ENCODE measurements at regions not wholly inside any gene's neighbourhood (a gene's known extent, or its start where the extent isn't known, plus 50 kb on each side); places are given as distances from the start of the nearest gene placed in this dataset.

DNA sequence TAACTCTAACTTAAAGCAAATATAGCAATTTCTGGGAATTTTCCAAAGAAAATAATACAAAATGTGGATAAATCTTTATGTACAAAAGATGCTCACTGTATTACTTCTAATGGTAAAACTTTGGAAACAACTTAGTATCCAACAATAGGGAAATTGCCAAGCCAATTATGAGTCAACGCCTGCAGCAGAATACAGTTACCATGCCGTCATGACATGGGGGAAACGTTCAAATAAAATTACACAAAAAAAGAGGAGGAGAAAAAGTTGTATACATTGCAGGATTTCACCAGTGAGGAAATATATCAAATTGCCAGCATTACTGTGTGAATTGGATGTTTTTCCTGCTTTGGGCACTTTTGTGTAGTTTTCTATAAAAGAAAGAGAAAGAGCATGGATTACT, 469.6 kb downstream of the SOX9 start:
- Histone ChIP-seq H2AFZ (ENCODE audit: low read depth, low read length) (no peak overlapping the region), H3K9me1 (replicated peaks; ENCODE audit: control insufficient read depth, extremely low read depth, insufficient read depth, low read length) (no peaks in the 10 kb centered on the region), H3K36me3 (ENCODE audit: control insufficient read depth in 2 of 2, extremely low read depth in 1 of 2, insufficient read depth in 2 of 2, low read length in 2 of 2) (no peaks in the 10 kb centered on the region), H3K4me2 (ENCODE audit: insufficient read depth, low read length) (no peak overlapping the region), H3K27me3 (ENCODE audit: control insufficient read depth in 2 of 2, insufficient read depth in 2 of 2, low read length in 2 of 2) (peaks cover 7 to 10% of the 10 kb centered on the region in 2 experiments), H3K27ac (ENCODE audit: insufficient read depth, low read depth, low read length) (no peak overlapping the region), H3K4me1 (ENCODE audit: control insufficient read depth, extremely low read depth, insufficient read depth, low read length) (peaks cover 4% of the 10 kb centered on the region), H3K79me2 (ENCODE audit: control insufficient read depth, insufficient read depth, low read length) (no peaks in the 10 kb centered on the region), H3K9me3 (replicated peaks; ENCODE audit: control insufficient read depth, insufficient read depth, low read length) (no peaks in the 10 kb centered on the region), H4K20me1 (replicated peaks; ENCODE audit: control insufficient read depth, extremely low read depth, insufficient read depth, low read length) (no peaks in the 10 kb centered on the region), H3K9ac (replicated peaks; ENCODE audit: extremely low read depth, insufficient read depth, low read length) (no peak overlapping the region), H3K4me3 (replicated peaks in 1 of 3; ENCODE audit: insufficient read depth in 1 of 3, low read depth in 1 of 3, low read length in 3 of 3) (no peak overlapping the region)
- intact Hi-C loops (cut with micrococcal nuclease) (no loop called here), dilution Hi-C loops (cut with MboI; ENCODE audit: extremely low pct_ligation_motif_present, low sequenced_read_pairs) (no loop called here)
- TF ChIP-seq FOS (IDR thresholded peaks at IDR 0.05; ENCODE audit: borderline replicate concordance, insufficient read depth, low read length) (no peak), POLR2A (IDR thresholded peaks at IDR 0.05; ENCODE audit: low read depth, low read length) (no peak)
- TF ChIP-seq, protein P1, sequence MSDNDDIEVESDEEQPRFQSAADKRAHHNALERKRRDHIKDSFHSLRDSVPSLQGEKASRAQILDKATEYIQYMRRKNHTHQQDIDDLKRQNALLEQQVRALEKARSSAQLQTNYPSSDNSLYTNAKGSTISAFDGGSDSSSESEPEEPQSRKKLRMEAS (IDR thresholded peaks at IDR 0.05; ENCODE audit: insufficient read depth, insufficient read length): no peak
- TF ChIP-seq, protein P2, sequence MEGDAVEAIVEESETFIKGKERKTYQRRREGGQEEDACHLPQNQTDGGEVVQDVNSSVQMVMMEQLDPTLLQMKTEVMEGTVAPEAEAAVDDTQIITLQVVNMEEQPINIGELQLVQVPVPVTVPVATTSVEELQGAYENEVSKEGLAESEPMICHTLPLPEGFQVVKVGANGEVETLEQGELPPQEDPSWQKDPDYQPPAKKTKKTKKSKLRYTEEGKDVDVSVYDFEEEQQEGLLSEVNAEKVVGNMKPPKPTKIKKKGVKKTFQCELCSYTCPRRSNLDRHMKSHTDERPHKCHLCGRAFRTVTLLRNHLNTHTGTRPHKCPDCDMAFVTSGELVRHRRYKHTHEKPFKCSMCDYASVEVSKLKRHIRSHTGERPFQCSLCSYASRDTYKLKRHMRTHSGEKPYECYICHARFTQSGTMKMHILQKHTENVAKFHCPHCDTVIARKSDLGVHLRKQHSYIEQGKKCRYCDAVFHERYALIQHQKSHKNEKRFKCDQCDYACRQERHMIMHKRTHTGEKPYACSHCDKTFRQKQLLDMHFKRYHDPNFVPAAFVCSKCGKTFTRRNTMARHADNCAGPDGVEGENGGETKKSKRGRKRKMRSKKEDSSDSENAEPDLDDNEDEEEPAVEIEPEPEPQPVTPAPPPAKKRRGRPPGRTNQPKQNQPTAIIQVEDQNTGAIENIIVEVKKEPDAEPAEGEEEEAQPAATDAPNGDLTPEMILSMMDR (IDR thresholded peaks at IDR 0.05; ENCODE audit: extremely low read depth in 1 of 2, insufficient read depth in 1 of 2, low read depth in 1 of 2, low read length in 2 of 2): no peak
- CTCF ChIA-PET: no interaction called here
- BruUV-seq (replicated peaks): no TSS peak
- POLR2A ChIA-PET: no interaction called here
- DNase-seq (ENCODE audit: low read depth, low spot score) (no peak), FAIRE-seq (no peak)

DNA sequence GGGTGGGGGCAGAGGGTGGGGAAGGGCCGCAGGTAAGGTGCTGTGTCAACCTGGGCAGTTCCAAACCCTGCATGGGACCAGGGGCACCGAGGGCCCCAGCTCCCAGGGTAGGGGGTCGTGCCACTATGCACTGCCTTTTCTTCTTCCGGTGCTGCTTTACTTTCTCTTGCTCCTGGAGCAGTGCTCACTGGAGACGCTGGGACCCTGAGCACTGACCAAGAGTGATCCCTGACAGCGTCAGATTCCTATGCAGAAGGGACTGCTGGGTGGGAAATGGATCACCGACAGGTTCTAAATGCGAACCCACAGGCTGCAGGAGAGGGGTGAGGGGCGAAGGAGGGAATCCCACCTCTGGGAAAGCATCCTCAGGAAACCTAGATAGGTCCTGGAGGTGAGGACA, 470.1 kb downstream of the SOX9 start:
- no peak overlapping the region for H3K27ac ChIP-seq (ENCODE audit: insufficient read depth, low read depth, low read length)
- dilution Hi-C loops (cut with MboI; ENCODE audit: extremely low pct_ligation_motif_present, low sequenced_read_pairs): no loop called here

More for the DNA sequence above, 470.1 kb downstream of the SOX9 start:
- Histone ChIP-seq H3K79me2 (ENCODE audit: control insufficient read depth, insufficient read depth, low read length) (no peaks in the 10 kb centered on the region), H3K9me1 (replicated peaks; ENCODE audit: control insufficient read depth, extremely low read depth, insufficient read depth, low read length) (no peaks in the 10 kb centered on the region), H3K4me3 (replicated peaks in 1 of 3; ENCODE audit: insufficient read depth in 1 of 3, low read depth in 1 of 3, low read length in 3 of 3) (no peak overlapping the region), H3K4me2 (ENCODE audit: insufficient read depth, low read length) (no peak overlapping the region), H3K9ac (replicated peaks; ENCODE audit: extremely low read depth, insufficient read depth, low read length) (no peak overlapping the region), H3K9me3 (replicated peaks; ENCODE audit: control insufficient read depth, insufficient read depth, low read length) (no peaks in the 10 kb centered on the region), H3K36me3 (ENCODE audit: control insufficient read depth in 2 of 2, extremely low read depth in 1 of 2, insufficient read depth in 2 of 2, low read length in 2 of 2) (no peaks in the 10 kb centered on the region), H4K20me1 (replicated peaks; ENCODE audit: control insufficient read depth, extremely low read depth, insufficient read depth, low read length) (no peaks in the 10 kb centered on the region), H3K4me1 (ENCODE audit: control insufficient read depth, extremely low read depth, insufficient read depth, low read length) (peaks cover 4% of the 10 kb centered on the region), H3K27me3 (ENCODE audit: control insufficient read depth in 2 of 2, insufficient read depth in 2 of 2, low read length in 2 of 2) (peaks cover 7 to 10% of the 10 kb centered on the region in 2 experiments), H2AFZ (ENCODE audit: low read depth, low read length) (no peak overlapping the region)
- DNase-seq (ENCODE audit: low read depth, low spot score) (no peak), FAIRE-seq (no peak)
- ChIA-PET POLR2A (no interaction called here), CTCF (no interaction called here)
- no TSS peak for BruUV-seq (replicated peaks)
- intact Hi-C loops (cut with micrococcal nuclease): no loop called here
- TF ChIP-seq FOS (IDR thresholded peaks at IDR 0.05; ENCODE audit: borderline replicate concordance, insufficient read depth, low read length) (no peak), POLR2A (IDR thresholded peaks at IDR 0.05; ENCODE audit: low read depth, low read length) (no peak)
- TF ChIP-seq, protein P1 (IDR thresholded peaks at IDR 0.05; ENCODE audit: insufficient read depth, insufficient read length): no peak
